HUES6 (cell line): ENCODE measurements at regions not wholly inside any gene's neighbourhood (a gene's known extent, or its start where the extent isn't known, plus 50 kb on each side); places are given as distances from the start of the nearest gene placed in this dataset.
"Not testable (repeated sequence)": the region's sequence is repeated elsewhere in the genome, so short reads cannot be mapped to it uniquely, and the experiment has no call there.

ENCODE experiments used
- H3K27ac ChIP-seq: 2 replicates; pipeline ENCODE4 v1.7.0; 2013; ENCODE audit warnings: low read depth, mild to moderate bottlenecking, low read length, inconsistent platforms
- H3K27me3 ChIP-seq: 2 replicates; pipeline ENCODE4 v1.6.1; 2013; ENCODE audit warnings: low read length; ENCODE audit not compliant: control insufficient read depth, insufficient read depth
- H3K36me3 ChIP-seq: 2 replicates; pipeline ENCODE4 v1.6.1; 2013; ENCODE audit warnings: low read length; ENCODE audit not compliant: control insufficient read depth, insufficient read depth
- H3K4me1 ChIP-seq: 2 replicates; pipeline ENCODE4 v1.6.1; 2013; ENCODE audit warnings: low read length; ENCODE audit not compliant: control insufficient read depth, insufficient read depth
- H3K4me3 ChIP-seq: 2 replicates; pipeline ENCODE4 v1.5.1; 2013; ENCODE audit warnings: low read depth, low read length
- H3K9ac ChIP-seq: one replicate; pipeline ENCODE4 v1.6.1; 2013; ENCODE audit warnings: mild to moderate bottlenecking, low read length
- H3K9me3 ChIP-seq: 2 replicates; pipeline ENCODE4 v1.6.1; 2013; ENCODE audit warnings: low read depth, low read length; ENCODE audit not compliant: control insufficient read depth, insufficient read depth

DNA sequence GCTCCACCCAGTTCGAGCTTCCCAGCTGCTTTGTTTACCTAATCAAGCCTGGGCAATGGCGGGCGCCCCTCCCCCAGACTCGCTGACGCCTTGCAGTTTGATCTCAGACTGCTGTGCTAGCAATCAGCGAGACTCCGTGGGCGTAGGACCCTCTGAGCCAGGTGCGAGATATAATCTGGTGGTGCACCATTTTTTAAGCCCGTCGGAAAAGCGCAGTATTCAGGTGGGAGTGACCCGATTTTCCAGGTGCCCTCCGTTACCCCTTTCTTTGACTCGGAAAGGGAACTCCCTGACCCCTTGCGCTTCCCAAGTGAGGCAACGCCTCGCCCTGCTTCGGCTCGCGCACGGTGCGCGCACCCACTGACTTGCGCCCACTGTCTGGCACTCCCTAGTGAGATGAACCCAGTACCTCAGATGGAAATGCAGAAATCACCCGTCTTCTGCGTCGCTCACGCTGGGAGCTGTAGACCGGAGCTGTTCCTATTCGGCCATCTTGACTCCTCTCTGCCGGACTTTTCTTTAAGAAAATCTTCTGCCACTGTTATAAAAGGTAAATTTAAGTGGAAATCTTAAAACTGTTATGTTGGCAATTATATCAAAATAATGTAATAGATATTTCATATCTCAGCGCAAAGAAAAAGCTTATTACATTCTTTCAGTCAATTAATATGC is 313.5 kb upstream of the FSIP2 start:
- Histone ChIP-seq H3K4me3 (peak overlapping the region; percentile 66), H3K9ac (peak overlapping the region; percentile 79), H3K27ac (peak overlapping the region; percentile 72)
- not testable (repeated sequence) for H3K27me3 ChIP-seq, H3K36me3 ChIP-seq, H3K4me1 ChIP-seq, H3K9me3 ChIP-seq

DNA sequence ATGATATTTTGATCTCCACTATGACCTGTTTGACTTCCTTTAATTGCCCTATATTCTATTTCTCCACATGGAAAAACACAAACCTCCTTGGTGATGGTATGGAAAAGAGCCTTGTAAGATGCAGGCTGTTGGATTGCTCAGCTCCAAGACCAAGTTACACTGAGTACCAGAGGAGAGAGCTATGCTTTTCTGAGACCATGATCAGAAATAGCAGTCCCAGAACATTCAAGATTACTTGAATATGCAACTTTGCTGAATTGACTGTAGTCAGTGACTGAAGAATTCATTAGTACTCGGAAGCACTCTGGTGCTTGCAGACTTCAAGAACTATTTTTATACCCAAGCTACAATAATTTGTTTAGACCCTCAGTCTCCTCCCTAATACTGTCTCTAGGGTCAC is 310.6 kb upstream of the FSIP2 start:
- Histone ChIP-seq H3K9me3 (no peaks in the 10 kb centered on the region), H3K4me3 (no peak overlapping the region), H3K27ac (no peak overlapping the region), H3K4me1 (peaks cover 10% of the 10 kb centered on the region; the same call in 1 of the 2 replicates), H3K36me3 (no peaks in the 10 kb centered on the region), H3K27me3 (no peaks in the 10 kb centered on the region), H3K9ac (no peak overlapping the region)

DNA sequence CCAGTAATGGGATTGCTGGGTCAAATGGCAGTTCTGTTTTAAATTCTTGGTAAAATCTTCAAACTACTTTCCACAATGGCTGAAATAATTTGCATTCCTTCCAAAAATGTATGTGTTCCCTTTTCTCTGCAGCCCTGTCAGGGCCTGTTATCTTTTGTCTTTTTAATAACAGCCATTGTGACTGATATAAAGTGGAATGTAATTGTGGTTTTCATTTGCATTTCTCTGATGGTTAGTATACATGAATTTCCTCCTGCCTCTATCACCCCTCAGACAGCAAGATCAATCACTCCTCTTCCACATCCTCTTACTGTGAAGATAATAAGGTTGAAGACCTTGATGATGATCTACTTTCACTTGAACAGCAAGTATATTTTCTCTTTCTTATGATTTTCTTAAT is 304.8 kb upstream of the FSIP2 start:
- H3K4me1 ChIP-seq = peaks cover 15% of the 10 kb centered on the region; the same call in 1 of the 2 replicates
- no peak overlapping the region for H3K4me3 ChIP-seq
- H3K9ac ChIP-seq = no peak overlapping the region
- peaks cover 5% of the 10 kb centered on the region; the same call in 1 of the 2 replicates for H3K9me3 ChIP-seq
- H3K36me3 ChIP-seq = 0 out of 2 replicates have a peak, but pooled peaks cover 2% of the 10 kb centered on the region
- no peak overlapping the region for H3K27ac ChIP-seq
- H3K27me3 ChIP-seq = no peaks in the 10 kb centered on the region

DNA sequence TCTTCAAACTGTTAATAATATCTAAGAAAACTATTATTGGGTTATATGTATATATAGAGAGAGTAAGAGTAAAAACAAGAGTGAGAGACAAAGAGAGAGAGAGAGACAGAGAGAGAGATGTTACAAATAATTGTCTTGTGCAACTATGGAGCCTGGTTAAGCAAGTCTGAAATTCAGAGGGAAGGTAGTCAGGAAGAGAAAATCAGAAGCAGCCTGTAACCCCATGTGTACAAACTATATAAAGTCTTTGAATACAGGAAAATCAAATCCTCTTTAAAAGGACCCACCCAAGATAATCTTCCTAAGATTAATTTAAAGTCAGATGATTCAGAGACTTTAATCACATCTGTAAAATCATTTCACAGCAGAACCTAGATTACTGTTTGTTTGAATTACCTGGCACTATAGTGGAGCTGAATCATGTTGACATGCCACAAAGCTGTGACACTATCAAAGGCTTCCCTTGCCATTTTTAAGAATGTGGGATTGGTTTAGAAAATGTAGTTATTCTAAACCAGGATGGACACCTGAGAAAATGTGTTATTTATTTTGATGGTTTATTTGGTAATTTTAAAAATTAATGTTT is 301.7 kb upstream of the FSIP2 start:
- Histone ChIP-seq H3K4me3 (no peak overlapping the region), H3K36me3 (0 out of 2 replicates have a peak, but pooled peaks cover 2% of the 10 kb centered on the region), H3K27ac (0 out of 2 replicates have a peak overlapping the region, but pooled peaks have one; percentile 24), H3K9me3 (peaks cover 5% of the 10 kb centered on the region; the same call in 1 of the 2 replicates), H3K4me1 (peaks cover 15% of the 10 kb centered on the region; the same call in 1 of the 2 replicates), H3K27me3 (no peaks in the 10 kb centered on the region), H3K9ac (no peak overlapping the region)

DNA sequence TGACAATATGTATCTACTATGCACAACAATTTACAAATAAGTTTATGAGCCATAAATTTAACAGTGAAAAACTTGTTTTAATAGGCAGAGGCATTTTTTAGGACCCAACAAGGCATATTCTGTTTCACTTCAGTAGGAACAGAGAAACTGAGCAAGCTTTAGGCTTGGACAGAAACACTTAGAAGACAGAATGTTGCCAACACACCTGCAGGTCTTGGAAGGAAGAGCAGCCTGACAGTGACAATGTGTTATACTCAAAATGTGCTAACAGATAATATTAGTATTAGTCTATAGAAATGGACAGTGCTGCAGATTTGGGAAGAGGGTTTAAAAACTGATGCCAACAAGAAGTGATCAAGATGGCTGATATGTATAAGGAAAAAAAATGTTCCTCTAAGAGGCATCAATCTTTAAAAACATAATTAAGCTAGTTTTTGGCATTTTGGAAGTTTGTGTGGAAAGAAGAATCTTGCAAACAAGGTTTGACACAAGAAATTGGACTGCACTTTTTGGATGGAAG is 297.1 kb upstream of the FSIP2 start:
- no peak overlapping the region for H3K9ac ChIP-seq
- H3K36me3 ChIP-seq = no peaks in the 10 kb centered on the region
- no peak overlapping the region for H3K27ac ChIP-seq
- H3K27me3 ChIP-seq = no peaks in the 10 kb centered on the region
- no peak overlapping the region for H3K4me3 ChIP-seq
- no peaks in the 10 kb centered on the region for H3K9me3 ChIP-seq
- no peaks in the 10 kb centered on the region for H3K4me1 ChIP-seq

DNA sequence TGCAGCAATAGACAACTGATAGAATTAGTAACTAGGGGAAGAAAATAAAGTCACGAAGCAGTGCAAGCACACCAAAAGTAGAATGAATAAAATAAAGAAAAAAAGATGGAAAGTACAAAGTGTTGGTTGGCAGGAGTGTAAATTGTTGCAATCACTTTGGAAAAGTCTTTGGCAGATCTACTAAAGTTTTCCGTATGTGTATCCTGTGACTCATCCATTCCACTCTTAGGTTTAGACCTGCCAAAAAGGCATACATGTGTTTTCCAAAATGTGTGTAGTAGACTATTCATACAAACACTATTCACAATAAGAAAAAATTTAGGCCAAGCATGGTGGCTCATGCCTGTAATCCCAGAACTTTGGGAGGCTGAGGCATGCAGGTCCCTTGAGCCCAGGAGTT is 282.1 kb upstream of the FSIP2 start:
- Histone ChIP-seq H3K36me3 (peaks cover 3% of the 10 kb centered on the region; the same call in 1 of the 2 replicates), H3K27me3 (no peaks in the 10 kb centered on the region), H3K9me3 (peaks cover 10% of the 10 kb centered on the region; the same call in 1 of the 2 replicates), H3K4me3 (no peak overlapping the region), H3K9ac (no peak overlapping the region), H3K4me1 (no peaks in the 10 kb centered on the region), H3K27ac (no peak overlapping the region)

DNA sequence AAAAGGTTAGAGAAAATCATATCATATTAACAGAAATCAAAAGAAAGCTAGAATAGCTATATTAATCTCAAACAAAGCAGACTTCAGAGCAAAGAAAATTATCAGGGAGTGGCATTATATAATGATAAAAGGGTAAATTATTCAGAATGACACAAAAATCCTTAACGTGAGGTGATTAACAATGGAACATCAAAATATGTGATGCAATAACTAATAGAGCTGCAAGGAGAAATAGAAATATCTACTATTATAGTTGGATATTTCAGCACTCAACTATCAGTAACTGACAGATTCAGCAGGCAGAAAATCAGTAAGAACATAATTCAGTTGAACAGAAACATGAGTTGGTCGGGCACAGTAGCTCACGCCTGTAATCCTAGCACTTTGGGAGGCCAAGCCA is 275.1 kb upstream of the FSIP2 start:
- Histone ChIP-seq H3K4me1 (no peaks in the 10 kb centered on the region), H3K4me3 (no peak overlapping the region), H3K27ac (no peak overlapping the region), H3K27me3 (no peaks in the 10 kb centered on the region), H3K36me3 (no peaks in the 10 kb centered on the region; the same call in 1 of the 2 replicates), H3K9ac (no peak overlapping the region), H3K9me3 (0 out of 2 replicates have a peak, but pooled peaks cover 4% of the 10 kb centered on the region)

DNA sequence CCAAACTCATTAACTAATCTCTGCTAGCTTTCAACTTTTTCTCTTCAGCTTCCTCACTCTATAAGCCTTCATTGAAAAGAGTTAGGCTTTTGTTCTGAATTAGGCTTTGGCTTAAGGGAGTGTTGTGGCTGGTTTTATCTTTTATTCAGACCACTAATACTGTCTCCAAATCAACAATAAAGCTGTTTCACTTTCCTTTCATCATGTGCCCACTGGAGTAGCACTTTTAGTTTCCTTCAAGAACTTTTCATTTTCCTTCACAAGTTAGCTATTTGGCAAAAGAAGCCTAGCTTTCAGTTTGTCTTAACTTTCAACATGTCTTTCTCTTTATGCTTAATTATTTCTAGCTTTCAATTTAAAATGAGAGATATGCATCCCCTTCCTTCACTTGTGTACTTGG is 271.7 kb upstream of the FSIP2 start:
- H3K27ac ChIP-seq = no peak overlapping the region
- H3K9ac ChIP-seq = no peak overlapping the region
- no peaks in the 10 kb centered on the region; the same call in 1 of the 2 replicates for H3K36me3 ChIP-seq
- H3K9me3 ChIP-seq = 0 out of 2 replicates have a peak, but pooled peaks cover 4% of the 10 kb centered on the region
- H3K4me1 ChIP-seq = no peaks in the 10 kb centered on the region
- no peak overlapping the region for H3K4me3 ChIP-seq
- H3K27me3 ChIP-seq = no peaks in the 10 kb centered on the region

DNA sequence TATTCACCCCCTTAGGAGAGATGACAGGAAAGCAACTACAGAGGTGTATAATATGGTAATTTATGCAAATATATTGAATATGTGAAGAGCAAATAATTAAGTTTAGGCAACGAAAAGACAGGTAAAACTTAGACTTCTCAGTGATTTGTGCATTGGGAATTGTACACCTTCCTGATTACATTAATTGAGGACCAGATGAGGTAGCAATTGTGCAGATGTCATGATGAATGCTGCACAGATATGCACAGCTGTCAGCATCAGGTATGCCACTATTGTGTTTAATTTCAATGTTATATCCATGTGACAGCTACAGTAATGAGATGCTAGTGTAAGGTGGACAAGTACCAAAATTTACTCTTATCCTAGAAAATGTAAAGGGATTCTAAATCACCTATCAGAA is 267.2 kb upstream of the FSIP2 start:
- H3K9me3 ChIP-seq = peaks cover 14% of the 10 kb centered on the region
- H3K36me3 ChIP-seq = peaks cover 3% of the 10 kb centered on the region; the same call in 1 of the 2 replicates
- H3K4me1 ChIP-seq = peaks cover 10% of the 10 kb centered on the region
- no peak overlapping the region for H3K9ac ChIP-seq
- H3K27me3 ChIP-seq = no peaks in the 10 kb centered on the region
- no peak overlapping the region for H3K27ac ChIP-seq
- H3K4me3 ChIP-seq = no peak overlapping the region

DNA sequence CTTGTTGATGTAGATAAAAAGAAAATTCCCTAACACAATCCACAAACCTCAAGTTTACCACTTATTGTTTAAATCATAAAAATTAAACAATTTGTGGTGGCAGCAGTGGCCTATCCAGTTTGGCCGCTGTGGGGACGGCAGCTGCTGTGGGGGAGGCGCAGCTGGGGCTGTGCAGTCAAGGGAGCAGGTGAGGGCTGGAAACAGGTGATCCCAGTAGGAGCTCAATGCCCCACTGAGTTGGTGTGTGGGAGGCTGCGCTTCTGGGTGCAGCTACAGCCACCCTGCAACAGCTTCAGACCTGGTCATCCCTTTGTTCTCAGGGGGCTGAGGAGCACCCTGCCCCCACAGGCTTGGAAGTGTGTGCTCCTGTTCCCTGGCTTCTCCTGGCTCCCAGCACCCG is 266.0 kb upstream of the FSIP2 start:
- H3K9me3 ChIP-seq = peaks cover 12% of the 10 kb centered on the region
- H3K36me3 ChIP-seq = 0 out of 2 replicates have a peak, but pooled peaks cover 3% of the 10 kb centered on the region
- no peak overlapping the region for H3K9ac ChIP-seq
- 0 out of 2 replicates have a peak overlapping the region, but pooled peaks have one; percentile 27 for H3K27ac ChIP-seq
- H3K4me1 ChIP-seq = peaks cover 13% of the 10 kb centered on the region
- no peaks in the 10 kb centered on the region for H3K27me3 ChIP-seq
- no peak overlapping the region for H3K4me3 ChIP-seq

DNA sequence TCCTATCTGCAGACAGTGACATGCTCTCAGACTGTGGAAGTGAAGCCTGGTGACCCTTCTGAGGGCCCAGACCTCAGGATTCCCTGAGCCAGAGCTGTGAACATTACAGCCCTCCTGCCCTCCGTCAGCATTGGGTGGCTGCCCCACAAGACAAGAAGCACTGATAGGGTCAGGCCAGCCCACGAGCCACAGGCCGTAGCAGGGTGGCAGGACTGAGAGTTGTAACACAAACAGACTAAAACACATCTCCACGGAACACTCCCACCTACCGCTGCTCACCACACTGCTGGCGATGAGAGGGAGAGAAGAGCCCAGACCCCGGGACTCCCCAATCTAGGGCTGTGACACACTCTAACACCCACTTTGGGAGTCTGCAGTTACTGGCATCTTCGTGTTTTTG is 264.8 kb upstream of the FSIP2 start:
- H3K36me3 ChIP-seq = 0 out of 2 replicates have a peak, but pooled peaks cover 3% of the 10 kb centered on the region
- peaks cover 12% of the 10 kb centered on the region for H3K9me3 ChIP-seq
- H3K4me1 ChIP-seq = peaks cover 19% of the 10 kb centered on the region
- no peak overlapping the region for H3K27ac ChIP-seq
- no peak overlapping the region for H3K4me3 ChIP-seq
- H3K9ac ChIP-seq = no peak overlapping the region
- no peaks in the 10 kb centered on the region for H3K27me3 ChIP-seq
